ENCODE measurements at regions not wholly inside any gene's neighbourhood (a gene's known extent, or its start where the extent isn't known, plus 50 kb on each side); places are given as distances from the start of the nearest gene placed in this dataset.

DNA sequence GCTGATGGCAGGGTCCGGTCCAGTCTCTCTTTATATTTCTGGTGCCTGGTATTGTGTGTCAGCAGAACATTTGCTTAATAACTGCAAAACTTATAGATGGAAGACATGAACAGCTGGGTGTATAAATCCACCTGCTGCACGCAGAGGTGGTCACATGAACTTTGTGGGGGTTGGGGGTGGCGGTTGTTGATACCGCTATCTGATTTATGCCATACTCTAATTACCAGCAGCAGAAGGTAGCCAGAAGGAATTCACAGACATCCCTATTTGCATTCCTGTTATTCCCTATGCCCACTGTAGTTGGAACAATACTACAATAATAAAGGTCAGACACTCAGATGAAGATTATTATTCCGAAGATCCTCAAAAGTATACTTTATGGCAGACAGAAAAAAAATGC lies 121.6 kb upstream of the PUDP start:
- DNase-seq: no peak

DNA sequence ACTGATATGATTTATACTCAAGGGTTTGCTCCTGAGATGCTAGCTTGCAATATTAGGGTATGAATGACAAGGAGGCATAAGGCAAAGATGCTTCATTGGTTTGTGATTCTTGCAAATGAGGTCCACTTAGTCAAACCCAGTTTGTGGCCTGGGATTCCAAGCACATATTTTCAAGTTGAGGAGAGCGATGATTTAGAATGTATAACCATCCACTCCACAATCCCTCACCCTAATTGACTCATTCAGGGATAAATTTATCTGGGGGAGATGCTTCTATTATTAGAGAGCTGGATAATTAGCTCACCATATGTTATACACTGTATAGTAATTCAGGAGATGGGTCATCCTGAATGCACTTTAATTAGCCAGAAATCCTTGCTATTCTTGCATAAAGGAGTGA lies 118.3 kb upstream of the PUDP start:
- DNase-seq: no peak

DNA sequence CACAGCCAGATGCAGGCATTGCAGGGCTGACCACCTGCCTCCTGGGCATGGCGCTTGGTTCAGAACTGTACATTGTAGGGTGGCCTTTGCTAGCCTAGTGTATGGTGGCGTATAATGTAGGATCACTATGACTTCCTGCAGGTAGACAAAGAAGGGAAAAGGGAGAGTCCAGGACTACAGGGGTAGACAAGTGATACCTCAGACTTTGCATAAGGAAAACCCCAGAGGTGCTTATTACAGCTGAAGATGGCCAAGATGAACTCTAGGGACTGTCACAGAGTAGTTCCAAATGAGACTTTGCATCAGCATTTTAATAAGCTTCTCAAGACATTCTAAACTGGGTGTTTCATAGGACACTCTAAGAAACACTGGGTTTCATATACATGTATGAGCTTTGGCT lies 116.4 kb upstream of the PUDP start:
- DNase-seq: no peak

DNA sequence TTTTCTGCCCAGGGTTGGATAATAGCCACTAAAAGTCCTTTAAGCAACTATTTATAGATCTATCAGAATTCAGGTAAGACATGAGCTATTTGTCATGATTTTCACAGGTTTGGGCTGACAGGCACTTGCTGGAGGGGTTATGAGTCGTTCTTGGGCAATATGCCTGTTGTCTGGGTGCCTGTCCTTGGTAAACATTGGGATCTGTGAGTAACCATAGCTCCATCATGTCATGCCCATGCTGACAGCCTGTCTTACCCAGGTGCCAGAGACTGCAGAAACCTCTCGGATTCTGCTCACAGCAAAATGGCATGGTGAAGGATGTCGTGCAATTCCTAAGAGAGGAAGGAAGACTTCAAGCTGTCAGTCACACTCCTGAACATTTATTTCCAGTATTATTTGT lies 116.0 kb upstream of the PUDP start:
- DNase-seq: no peak

DNA sequence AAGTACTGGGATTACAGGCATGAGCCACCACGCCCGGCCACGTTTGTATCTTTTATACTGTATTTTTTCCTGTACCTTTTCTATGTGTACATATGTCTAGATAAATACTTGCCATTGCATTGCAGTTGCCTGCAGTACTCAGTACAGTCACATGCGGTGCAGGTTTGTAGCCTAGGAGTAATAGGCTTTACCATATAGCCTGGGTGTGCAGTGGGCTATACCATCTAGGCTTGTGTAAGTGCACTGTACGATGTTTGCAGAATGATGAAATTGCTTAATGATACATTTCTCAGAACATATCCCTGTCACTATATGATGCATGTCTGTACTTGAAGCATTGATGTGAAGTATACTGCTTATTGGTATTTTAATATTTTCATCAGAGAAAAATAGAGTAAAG lies 115.4 kb upstream of the PUDP start:
- DNase-seq: no peak

DNA sequence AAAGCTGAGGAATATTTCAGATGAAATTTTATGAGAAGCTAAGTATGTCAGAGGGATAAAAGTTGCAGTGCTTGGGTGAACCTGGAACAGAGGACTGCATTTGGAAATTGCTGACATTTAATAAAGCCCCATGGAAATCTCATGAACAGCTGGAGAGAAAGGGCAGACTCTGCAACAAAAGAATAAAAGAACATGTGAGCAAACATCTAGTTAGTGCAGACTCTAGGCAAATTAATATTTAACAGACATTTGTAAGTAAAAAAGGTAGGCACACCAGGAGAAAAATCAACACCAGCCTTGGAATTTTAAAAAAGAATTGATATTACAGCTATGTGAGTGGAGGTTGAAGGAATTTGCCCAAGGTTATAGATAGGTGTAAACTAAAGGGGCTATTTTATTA lies 114.6 kb upstream of the PUDP start:
- no peak for DNase-seq

DNA sequence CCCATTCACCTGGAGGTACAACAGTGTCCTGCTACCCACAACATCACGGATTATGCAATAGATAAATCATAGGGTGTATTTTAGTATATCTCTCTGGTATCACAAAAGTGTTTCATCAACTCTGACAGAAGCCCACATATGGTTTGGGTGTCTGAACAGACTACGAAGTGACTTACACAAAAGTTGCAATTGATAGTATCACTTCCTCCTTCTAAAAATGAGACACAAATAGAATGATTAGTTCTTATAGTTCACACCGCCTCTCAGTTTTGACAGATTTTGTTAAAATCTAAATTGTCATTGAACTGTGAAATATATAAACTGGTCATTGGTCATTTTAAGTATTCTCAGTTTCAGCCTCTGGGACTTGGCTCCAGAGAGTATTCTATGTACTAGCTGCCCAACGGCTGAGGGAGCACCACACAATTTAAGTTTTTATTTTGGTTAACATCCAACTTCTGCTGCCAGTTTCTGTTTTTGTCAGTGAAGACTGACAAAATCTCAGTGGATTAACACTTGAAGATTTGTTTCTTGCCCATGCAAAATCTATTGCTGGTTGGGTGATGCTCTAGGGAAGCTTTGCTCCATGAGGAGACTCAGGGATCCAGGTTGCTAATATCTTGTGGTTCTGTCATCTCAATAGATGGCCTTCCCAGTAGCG lies 113.8 kb upstream of the PUDP start:
- DNase-seq: no peak

DNA sequence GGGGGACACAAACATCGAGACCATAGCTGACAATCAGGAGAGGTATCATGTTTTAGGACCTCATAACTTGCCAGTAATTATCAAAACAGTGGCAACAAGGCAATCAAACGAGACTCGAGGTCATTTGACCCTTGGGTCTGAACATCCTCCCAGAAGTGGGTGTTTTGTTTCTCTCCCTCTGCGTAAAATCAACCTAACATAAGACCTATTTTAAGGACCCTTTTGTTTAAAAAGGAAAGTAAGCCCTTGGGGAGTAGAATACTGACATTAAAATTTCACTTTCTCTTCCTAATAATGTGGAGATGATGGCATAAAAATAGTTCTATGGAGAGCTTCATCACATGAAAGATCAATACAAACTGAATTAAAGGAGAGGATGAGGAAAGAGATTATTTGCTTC lies 106.2 kb upstream of the PUDP start:
- no peak for DNase-seq

DNA sequence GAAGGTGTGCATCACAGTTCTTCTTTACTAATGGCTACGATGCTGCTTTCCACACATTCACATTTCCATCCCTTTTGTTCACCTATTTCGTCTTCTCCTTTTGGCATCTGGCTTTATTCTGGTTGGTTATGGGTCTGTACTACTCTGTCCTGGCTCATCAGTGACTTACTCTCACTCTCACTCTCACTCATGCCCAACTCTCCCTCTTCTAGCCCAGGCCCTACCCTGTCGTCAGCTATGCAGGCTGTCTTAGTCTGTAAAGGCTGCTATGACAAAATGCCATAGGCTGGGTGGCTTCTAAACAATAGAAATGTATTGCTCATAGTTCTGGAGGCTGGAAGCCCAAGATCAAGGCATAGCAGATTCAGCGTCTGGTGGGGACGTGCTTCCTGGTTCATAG lies 105.6 kb upstream of the PUDP start:
- no peak for DNase-seq

DNA sequence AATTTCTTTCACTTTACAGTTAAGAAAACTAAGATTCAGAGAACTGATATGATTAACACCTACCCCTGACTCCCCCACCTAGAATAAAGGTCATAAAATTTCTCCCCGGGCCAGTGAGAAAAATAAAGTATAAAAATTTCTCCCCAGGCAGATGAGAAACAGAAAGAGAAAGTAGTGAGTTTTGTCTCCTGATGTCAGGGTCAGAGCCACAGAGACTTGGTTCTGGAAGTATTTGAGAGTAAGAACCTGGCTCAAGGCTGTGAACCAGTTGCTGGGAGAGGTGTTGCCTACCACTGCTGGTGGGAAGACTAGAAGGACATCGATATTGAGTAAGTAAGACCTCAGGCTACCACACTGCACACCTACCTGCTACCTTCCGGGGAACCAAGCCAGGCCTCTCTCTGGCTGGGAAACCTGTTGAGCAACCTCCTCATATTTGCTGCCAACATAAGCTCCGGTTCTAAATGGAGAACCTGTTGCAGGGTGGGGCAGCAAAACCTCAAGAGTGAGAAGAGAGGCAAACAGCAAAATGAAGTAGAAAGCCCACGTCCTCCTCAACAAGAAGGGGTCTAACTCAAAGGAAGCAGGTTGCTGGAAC lies 104.2 kb upstream of the PUDP start:
- DNase-seq: no peak

DNA sequence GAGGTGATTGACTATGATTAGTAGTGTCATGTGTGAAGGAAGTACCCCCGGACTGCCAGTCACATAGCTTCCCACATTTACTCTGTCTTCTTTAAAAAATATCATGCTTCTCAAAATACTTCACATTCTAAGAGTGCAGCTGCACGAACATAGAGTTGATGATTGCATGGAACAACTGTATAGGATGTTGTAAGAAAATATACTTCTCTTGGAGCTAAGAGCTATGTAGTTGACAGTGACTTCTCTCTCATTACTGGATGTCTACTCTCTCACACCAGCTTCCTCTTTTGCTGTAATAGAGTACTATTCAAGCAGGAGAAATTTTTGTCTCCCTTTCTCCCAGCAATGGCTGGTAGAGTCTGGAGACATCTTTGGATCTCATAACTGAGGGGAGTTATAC lies 99.4 kb upstream of the PUDP start:
- DNase-seq: no peak

DNA sequence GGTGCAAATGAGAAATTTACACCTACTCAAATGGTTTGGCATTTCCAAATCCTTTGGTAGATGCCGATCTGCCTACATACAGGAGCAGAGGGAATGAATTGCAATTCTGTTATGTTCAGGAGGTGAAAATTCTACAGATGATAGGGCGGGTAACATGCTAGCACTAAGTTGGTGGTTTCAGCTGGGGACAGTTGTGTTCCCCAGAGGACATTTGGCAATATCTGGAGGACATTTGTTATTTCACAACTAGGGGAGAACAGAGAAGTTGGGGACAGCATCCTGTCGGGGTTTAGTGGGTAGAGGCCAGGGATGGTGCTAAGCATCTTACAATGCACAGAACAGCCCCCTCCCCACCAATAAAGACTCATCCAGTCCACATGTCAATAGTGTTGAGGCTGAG lies 96.5 kb upstream of the PUDP start:
- no peak for DNase-seq

DNA sequence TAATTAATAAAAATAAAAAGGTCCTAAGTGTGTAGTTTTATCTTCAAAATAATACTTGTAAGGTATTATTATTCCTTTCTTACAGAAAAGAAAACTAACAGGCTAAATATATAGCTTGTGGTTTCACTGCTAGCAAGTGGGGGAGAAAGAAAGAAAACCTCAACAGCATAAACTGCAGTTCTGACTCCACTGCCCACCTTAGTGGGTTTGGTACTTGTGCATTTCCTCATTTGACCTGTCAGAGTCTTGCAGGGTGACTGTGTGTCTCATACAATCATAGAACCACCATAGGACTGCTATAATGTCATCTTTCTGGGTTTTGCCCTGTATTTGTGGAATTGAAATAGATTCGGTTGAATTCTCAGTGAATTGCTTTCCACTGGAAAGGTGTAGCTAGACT lies 94.7 kb upstream of the PUDP start:
- no peak for DNase-seq

DNA sequence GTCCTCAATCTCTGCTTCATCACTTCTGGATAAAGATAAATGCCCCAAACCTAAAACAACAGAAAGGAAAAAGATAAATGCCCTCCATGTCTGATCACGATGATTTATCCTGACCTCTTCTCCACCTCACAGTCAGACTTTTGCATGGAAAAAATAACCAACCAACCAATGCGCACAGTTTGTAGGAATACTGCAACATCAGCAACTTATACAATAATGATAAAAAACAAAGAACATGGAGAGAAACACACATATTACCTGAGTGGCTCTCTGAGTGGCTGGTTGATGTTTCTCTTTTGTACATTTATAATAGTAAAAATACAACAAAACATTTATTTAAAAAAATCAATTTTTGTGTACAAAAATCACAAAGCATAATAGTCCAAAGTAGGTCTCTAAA lies 93.0 kb upstream of the PUDP start:
- no peak for DNase-seq

DNA sequence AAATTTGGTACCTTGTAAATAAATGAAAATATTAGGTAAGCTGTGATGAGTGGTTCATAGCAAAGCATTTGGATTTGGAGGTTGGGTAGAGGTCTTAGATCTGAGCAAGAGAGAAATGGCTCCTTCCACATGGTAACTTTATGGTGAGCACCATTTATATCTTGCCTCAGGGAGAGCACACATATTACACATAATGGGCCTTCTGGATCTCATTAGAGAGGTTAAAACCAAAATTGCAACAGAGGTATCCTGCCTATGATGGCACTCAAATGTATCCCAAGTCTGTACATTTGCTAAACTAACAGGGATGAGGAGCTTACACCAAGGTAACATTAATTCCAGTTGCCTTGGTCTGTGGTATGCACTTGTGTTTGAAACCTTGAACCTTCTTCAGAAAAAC lies 87.1 kb upstream of the PUDP start:
- no peak for DNase-seq

DNA sequence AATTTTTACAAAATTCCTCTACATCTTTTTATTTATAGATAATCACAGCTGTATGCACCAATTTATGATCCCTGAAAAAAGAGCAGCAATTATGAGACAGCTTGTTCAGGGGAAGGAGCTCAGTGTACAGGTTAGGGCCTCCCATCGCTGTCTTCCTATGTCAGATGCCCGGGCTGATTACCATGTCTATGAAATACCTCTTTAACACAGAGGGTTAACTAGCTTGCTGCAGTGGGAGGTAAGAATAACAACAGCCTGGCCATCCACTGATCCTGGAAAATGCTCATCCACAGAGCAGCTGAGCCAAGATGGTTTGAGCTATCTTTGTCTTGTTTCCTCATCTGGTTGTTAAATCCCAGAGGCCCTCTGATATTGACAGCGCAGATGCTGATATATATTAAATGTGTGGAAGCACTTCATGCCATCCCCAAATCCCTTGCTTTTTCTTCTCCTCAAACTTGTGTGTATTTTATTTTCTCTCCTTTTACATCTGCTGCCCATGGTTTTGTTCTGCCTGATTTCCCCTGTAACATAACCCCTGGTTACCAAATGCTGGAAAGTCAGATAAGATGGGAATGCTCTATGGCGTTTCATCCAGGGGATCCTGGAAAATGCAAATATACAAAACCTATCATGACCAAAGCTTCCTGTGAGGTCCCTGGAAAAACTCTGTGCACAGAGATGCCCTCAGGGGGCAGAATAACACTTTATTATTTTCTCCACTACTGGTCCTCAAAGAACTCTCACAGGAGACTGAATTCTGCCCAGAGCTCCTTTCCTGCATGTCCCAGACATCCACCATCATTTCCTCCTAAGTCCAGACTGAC lies 85.8 kb upstream of the PUDP start:
- no peak for DNase-seq

DNA sequence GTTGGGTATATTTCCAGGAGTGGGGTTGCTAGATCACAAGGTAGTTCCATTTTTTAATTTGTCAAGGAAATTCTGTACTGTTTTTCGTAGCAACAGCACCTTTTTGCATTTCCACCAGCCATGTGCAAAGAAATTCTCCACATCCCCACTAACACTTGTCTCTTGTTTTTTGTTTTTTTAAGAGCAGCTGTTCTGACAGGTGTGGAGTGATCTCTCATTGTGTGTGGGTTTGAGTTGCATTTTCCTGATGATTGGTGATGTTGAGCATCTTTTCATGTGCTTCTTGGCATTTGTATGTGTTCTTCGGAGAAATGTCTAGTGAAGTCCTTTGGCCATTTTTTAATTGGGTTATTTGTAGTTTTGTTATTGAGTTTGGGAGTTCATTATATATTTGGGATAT lies 80.3 kb upstream of the PUDP start:
- no peak for DNase-seq

DNA sequence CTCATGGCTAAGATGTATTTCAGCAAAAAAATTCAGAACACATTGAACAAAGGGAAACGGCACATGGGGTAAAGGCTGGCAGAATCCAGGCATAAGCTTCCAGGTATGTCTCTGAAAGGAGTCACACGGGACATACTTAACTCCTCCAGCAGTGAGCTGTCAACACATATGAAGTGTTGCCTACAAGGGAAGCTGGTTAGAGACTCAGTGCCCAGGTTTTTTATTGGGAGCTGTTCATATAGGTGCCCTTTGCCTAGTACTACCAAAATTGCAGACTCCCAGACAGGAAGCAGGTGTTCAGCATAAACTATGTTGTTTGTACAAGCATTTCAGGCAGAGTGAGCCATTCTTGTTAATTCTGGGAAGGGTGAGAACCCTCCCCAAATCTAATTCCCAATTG lies 77.4 kb upstream of the PUDP start:
- no peak for DNase-seq

DNA sequence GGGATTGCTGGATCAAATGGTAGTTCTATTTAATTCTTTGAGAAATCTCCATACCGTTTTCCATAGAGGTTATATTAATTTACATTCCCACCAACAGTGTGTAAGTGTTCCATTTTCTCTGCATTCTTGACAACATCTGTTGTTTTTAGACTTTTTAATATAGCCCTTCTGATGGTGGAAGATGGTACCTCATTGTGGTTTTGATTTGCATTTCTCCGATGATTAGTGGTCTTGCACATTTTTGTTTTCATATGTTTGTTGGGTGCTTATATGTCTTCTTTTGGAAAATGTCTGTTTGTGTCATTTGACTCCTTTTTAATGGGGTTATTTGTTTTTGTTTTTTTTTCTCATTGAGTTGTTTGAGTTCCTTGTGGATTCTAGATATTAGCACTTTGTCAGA lies 75.3 kb upstream of the PUDP start:
- no peak for DNase-seq

DNA sequence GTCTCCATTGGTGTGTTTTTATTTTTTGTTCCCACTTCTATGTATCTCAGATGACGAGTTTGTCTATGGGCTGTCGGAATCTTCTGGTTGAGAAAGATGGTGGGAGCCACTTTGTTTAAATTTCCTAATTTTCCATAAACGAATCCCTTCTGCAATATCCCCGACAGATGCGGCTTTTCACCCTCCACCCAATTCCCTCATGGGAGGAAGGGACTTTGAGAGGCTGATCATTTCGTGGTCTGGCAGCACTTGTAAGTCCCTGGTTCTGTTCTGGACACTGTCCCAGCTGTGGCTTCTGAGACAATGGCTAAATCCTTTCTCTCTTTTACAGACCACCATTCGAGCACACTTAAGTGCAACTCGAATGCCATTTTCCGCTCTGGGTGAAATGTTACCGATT lies 72.2 kb upstream of the PUDP start:
- no peak for DNase-seq

DNA sequence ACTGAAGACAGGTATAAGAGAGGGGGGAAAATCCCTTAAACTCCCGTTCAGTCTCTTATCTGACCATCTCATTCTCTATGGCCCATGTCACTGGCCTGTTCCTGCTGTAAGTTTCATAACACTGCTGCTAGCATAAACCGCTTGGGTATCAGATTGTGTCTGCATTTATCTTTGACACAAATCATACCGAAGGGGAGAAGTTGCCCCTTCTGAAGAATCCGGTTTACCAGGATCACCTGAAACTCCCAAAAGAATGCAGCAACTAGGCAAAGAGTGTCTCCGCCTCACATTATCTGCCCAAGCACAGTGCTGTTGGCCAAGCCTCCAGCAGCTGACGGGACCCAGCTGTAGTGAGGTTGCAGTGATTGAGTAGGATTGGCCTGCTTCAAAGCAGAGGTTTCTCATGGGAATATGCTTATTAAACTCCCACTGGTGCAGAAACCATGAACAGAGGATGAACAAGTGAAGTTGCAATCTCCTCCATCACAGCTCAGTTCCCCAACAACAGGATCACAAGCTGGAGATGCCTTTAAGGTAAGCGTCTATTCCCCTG lies 71.3 kb upstream of the PUDP start:
- DNase-seq: no peak

DNA sequence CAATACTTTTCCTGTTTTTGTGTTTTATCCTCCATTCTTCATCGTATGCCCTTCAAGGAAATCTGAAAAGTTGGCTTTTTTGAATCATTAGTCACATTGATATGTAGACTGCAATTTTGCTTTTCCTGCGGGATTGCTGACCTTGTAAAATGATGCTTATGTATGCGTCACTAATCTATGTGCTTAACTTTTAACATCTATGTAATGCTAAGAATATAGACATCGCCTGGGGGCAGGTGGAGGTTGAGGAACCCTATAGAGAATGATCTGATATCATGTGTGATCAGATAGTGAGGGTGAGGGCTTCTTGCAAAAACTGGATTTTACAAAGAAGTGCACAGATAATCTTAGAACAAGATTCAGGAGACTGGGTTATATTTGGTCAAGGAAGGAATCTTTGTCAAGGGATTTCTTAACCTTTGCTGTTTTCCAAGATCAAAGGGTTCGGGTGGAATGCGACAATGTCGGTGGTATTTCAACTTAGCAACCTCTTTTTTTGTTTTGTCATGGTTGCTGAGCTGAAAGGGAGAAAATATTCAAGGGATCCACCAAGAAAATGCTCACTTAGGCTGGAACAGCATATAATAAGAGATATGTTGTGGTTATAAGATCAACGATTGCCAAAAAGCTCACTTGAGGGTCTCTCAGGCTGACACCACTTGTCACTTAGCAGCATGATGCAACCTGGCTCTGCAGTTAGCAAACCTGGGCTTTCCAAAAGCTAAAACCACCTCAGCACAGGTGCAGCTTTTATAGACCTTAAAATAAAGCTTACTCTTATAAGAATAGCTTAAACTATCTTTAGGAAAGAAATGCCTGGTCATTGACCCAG lies 70.6 kb upstream of the PUDP start:
- no peak for DNase-seq

DNA sequence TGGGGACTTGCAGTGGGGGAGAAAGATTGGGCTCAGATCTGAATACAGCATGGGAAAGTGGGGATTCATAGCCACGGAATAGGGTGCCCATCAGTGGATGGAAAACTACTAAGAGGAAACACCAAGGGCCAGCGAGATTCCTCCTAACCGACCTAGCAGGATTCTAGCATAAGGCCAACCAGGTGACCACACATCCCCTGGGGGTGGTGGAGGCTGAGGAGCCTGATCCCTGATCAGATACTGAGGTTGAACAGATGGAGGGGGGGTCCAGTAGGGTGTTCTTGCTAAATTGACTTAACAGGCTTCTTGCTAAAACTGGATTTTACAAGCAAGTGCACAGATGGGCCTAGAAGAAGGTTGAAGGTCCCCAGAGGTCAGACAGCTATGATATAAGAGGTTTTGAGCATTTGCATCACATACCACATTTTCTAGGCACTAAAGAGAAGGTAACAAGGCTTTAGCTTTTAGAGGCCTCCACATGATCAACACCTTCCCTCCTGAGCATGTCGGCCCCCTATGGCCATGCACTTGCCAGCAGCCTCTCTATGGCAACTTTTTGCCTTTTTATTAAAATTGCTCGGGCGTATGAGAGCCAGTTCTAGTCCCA lies 69.1 kb upstream of the PUDP start:
- no peak for DNase-seq

Data from NCI-H774 (cell line).